Ureter (tissue), 1 donor: ENCODE measurements at regions not wholly inside any gene's neighbourhood (a gene's known extent, or its start where the extent isn't known, plus 50 kb on each side); places are given as distances from the start of the nearest gene placed in this dataset.
"Not testable (repeated sequence)": the region's sequence is repeated elsewhere in the genome, so short reads cannot be mapped to it uniquely, and the experiment has no call there.

ENCODE experiments used
- DNase-seq: peaks from one replicate; pipeline ENCODE4 v3.0.0-alpha.2; 2020; ENCODE audit warnings: low spot score
- donor health status: DM: yes; HTN: yes; CAD: no.

DNA sequence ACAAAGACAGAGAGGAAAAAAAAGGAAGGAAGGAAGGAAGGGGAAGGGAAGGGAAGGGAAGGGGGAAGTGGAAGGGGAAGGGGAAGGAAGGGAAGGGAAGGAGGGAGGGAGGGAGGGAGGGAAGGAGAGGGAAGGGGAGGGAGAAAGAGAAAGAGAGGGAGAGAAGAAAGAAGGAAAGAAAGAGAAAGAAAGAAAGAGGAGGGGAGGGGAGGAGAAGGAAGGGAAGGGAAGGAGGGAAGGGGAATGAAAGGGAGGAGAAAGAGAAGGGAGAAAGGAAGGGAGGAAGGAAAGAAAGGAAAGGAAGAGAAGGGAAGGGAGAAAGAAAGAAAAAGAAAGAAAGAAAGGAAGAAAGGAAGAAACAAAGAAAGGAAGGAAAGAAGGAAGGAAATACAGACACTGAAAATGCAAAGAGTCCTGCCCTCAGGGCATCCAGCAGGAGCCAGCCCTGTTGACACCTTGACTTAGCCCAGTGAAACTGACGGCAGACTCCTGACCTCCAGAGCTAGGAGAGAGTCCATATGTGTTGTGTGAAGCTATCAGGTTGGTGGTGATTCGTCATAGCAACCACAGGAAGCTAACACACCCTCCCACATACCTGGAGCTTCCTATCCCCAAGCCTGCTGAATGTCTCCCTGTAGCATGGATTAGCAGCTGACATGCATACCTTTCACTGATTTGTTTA lies 58.7 kb upstream of the SULF2 start:
- DNase-seq: no peak

DNA sequence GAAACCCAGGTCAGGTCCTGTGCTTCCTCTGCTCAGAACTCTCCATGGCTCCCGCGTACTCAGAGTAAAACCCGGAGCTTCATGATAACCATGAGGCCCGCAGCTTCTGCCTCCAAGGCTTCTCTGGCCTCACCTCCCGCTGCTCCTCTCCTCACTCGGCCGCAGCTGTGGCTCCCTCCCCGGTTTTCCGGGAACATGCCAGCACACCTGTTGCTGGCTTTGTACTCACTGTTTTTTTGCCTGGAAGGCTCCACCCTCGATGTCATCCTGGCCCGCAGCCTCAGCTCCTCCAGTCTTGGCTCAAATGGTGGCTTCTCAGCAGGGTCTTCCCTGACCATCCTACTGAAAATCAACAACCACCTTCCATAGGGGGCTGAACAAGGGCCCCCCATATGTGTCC lies 57.7 kb upstream of the SULF2 start:
- not testable (repeated sequence) for DNase-seq

DNA sequence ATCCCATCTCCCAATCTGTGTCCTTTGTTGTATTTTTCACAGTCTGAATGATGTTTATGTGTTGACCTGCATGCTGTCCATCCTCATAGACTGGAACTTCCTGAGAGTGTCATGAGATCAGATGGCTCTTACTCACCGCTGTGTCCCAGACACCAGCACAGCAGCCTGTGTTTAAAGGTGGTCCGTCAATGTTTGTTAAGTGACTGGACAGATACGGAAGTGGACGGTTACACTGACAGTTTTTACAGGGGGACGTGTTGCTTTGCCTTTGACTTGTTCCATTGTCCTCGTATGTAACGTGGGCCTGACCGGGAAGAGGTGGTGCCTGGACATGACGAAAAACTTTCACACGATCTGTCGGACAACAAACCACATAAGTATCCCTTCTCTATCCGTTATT lies 56.7 kb upstream of the SULF2 start:
- DNase-seq: not testable (repeated sequence)

DNA sequence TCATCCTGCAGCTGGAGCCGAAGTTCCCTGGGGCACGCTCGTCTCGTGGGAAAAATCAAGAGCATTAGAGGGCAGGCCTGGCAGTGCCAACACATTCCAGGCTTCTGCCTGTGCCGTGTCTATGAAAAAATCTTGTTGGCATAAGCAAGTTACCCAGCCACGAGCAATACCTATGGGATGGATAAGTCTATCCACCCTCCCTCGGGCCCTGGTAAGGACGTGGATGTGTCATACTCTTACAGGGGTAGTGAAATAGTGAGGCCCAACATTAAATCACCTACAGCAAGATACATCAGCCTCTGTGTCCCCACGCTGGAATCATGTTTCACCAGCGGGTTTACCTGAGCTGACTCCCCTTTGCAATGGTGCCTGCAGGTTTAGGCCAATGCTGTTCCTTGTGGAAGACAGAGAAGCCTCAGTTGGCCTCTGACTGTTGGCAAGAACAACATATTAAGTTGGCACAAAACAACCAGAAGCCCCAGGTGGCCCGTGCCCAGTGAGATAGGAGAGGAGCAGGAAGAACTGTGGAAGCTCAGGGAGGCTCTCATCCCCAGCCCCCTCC lies 51.1 kb upstream of the SULF2 start:
- DNase-seq: not testable (repeated sequence)
